B cell (primary cell): ENCODE measurements at regions not wholly inside any gene's neighbourhood (a gene's known extent, or its start where the extent isn't known, plus 50 kb on each side); places are given as distances from the start of the nearest gene placed in this dataset.

Experiments used
- CTCF ChIP-seq: fragments of 200-600 bp; IDR thresholded peaks from one replicate; pipeline ENCODE4 v1.8.0; 2022; ENCODE audit warnings: antibody characterized with exemption, mild to moderate bottlenecking
- EZH2 ChIP-seq: IDR thresholded peaks from 2 replicates; pipeline ENCODE4 v1.6.1; 2012; ENCODE audit warnings: borderline replicate concordance, low read depth, mild to moderate bottlenecking, moderate library complexity, low read length; ENCODE audit not compliant: insufficient read depth, poor library complexity, severe bottlenecking

- TF ChIP-seq EZH2, result no peak
- no peak for TF ChIP-seq CTCF
These were observed 94.3 kb downstream of the NHLRC3 start for GRCh38 chr13:39132286-39133230.
